ENCODE measurements at regions not wholly inside any gene's neighbourhood (a gene's known extent, or its start where the extent isn't known, plus 50 kb on each side); places are given as distances from the start of the nearest gene placed in this dataset.

DNA sequence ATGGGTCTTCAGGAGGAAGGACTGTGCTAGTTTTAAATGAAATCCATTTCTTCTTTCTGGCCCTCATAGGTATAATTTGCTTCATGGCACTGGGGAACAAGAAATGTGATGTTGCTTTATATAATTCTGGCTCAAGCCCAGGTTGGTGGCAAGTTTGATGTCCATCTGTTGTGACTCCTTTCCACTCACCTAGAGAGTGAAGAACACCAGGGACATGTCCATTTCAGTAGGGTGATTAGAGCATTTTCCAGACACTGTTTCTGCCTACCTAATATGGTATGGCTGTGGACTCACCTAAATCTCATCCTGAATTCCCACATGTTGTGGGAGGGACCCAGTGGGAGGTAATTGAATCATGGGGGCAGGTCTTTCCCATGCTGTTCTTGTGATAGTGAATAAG, 278.1 kb downstream of the LMX1A start:
- TF ChIP-seq EP300 (IDR thresholded peaks at IDR 0.05) = no peak
- TF ChIP-seq, protein P1, sequence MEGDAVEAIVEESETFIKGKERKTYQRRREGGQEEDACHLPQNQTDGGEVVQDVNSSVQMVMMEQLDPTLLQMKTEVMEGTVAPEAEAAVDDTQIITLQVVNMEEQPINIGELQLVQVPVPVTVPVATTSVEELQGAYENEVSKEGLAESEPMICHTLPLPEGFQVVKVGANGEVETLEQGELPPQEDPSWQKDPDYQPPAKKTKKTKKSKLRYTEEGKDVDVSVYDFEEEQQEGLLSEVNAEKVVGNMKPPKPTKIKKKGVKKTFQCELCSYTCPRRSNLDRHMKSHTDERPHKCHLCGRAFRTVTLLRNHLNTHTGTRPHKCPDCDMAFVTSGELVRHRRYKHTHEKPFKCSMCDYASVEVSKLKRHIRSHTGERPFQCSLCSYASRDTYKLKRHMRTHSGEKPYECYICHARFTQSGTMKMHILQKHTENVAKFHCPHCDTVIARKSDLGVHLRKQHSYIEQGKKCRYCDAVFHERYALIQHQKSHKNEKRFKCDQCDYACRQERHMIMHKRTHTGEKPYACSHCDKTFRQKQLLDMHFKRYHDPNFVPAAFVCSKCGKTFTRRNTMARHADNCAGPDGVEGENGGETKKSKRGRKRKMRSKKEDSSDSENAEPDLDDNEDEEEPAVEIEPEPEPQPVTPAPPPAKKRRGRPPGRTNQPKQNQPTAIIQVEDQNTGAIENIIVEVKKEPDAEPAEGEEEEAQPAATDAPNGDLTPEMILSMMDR (IDR thresholded peaks at IDR 0.05) = no peak
